K562 (cell line): ENCODE measurements at regions not wholly inside any gene's neighbourhood (a gene's known extent, or its start where the extent isn't known, plus 50 kb on each side); places are given as distances from the start of the nearest gene placed in this dataset.

Experiments
- ATAC-seq: fragments of 200-7000 bp; cut with Tn5 transposase; 3 replicates; pipeline ENCODE4 v1.9.1; 2020; ENCODE audit warnings: moderate library complexity
- BruUV-seq: library from RNA; stranded (reverse); fragments of 400-500 nt; replicated peaks from 2 replicates; lab custom pipeline; 2021; lab: Mats Ljungman, UMichigan
- CTCF ChIA-PET: fragments of 300-600 bp; formaldehyde crosslinking; extraction: SDS; loops from one replicate; lab custom pipeline; 2021; ENCODE audit warnings: low intra/inter-chr PET ratio; lab: Yijun Ruan, JAX
- POLR2A ChIA-PET: fragments of 300-600, 350-650 bp; sonication (Branson Sonifier 250); formaldehyde crosslinking; extraction: SDS; loops from one replicate; lab custom pipeline; 2021; ENCODE audit warnings: antibody characterized with exemption, inconsistent platforms; lab: Yijun Ruan, JAX
- DNase-seq, 4 experiments: peaks; one replicate each; pipeline versions ENCODE4 v3.0.0 to v3.0.0-alpha.2; 2011 to 2018; ENCODE audit warnings: low spot score in 3 of 4, mixed read lengths in 3 of 4; ENCODE audit errors: extremely low read depth in 1 of 4
- FAIRE-seq: peaks from 2 replicates; lab custom pipeline; 2011; peaks lifted over from hg19 to GRCh38; lab: Jason Lieb, UNC
- H2AFZ ChIP-seq: 2 replicates; pipeline ENCODE4 v1.6.0; 2011; ENCODE audit warnings: low read depth, low read length, control low read depth, inconsistent platforms
- H3K27ac ChIP-seq: fragments of 200-600 bp; 3 replicates; pipeline ENCODE4 v1.8.0; 2011; ENCODE audit warnings: low read depth, mild to moderate bottlenecking, control low read depth, inconsistent platforms, low read length, moderate library complexity, mixed read lengths; ENCODE audit errors: extremely low read depth
- H3K27me3 ChIP-seq, 2 experiments: fragments of 300-600 bp in 1 of 2; 2 replicates in 1 of 2; 3 replicates in 1 of 2; pipeline versions ENCODE4 v1.6.0 to v1.8.0; 2011; ENCODE audit warnings: inconsistent platforms in 2 of 2, low read length in 2 of 2, mild to moderate bottlenecking in 1 of 2, mixed read lengths in 1 of 2, moderate library complexity in 1 of 2; ENCODE audit not compliant: control insufficient read depth in 2 of 2, insufficient read depth in 2 of 2
- H3K36me3 ChIP-seq: fragments of 300-600 bp; 3 replicates; pipeline ENCODE4 v1.8.0; 2011; ENCODE audit warnings: mild to moderate bottlenecking, low read length, inconsistent platforms; ENCODE audit not compliant: control insufficient read depth, insufficient read depth
- H3K4me1 ChIP-seq, 2 experiments: fragments of 200-600 bp in 1 of 2; replicated peaks in 1 of 2; 2 replicates in 1 of 2; 3 replicates in 1 of 2; pipeline versions ENCODE4 v1.5.1 to v1.8.0; 2011; ENCODE audit warnings: inconsistent platforms in 2 of 2, low read length in 2 of 2, mild to moderate bottlenecking in 1 of 2, mixed read lengths in 1 of 2, moderate library complexity in 1 of 2; ENCODE audit not compliant: control insufficient read depth in 2 of 2, insufficient read depth in 2 of 2
- H3K4me2 ChIP-seq: 2 replicates; pipeline ENCODE4 v1.6.1; 2011; ENCODE audit warnings: low read length, control low read depth, inconsistent platforms, mixed read lengths; ENCODE audit not compliant: insufficient read depth
- H3K4me3 ChIP-seq: fragments of 200-600 bp; sonication (generic), shearing (Covaris generic); 2 replicates; pipeline ENCODE4 v1.5.1; 2016; ENCODE audit warnings: control low read depth, inconsistent platforms
- H3K79me2 ChIP-seq: fragments of 200-600 bp; 3 replicates; pipeline ENCODE4 v1.8.0; 2011; ENCODE audit warnings: low read length, inconsistent platforms; ENCODE audit not compliant: control insufficient read depth, insufficient read depth
- H3K9ac ChIP-seq, 2 experiments: 2 replicates each; pipeline versions ENCODE4 v1.6.0 to v1.6.1; 2011; ENCODE audit warnings: low read depth in 2 of 2, low read length in 2 of 2, control low read depth in 1 of 2, inconsistent platforms in 1 of 2, mild to moderate bottlenecking in 1 of 2, mixed read lengths in 1 of 2; ENCODE audit not compliant: insufficient read depth in 1 of 2
- H3K9me1 ChIP-seq: one replicate; pipeline ENCODE4 v1.6.0; 2011; ENCODE audit warnings: inconsistent platforms, mild to moderate bottlenecking, low read length, moderate library complexity; ENCODE audit not compliant: control insufficient read depth, insufficient read depth
- H3K9me3 ChIP-seq: replicated peaks from 2 replicates; pipeline ENCODE4 v1.5.1; 2011; ENCODE audit warnings: low read depth, low read length, inconsistent platforms; ENCODE audit not compliant: control insufficient read depth, insufficient read depth
- H4K20me1 ChIP-seq: replicated peaks from 2 replicates; pipeline ENCODE4 v1.6.1; 2011; ENCODE audit warnings: low read length, inconsistent platforms, mixed read lengths; ENCODE audit not compliant: control insufficient read depth, insufficient read depth
- CEBPB ChIP-seq: fragments of 450-650 bp; IDR thresholded peaks from 2 replicates; pipeline ENCODE4 v1.6.1; 2016; ENCODE audit warnings: missing genetic modification characterization, missing compliant biosample characterization
- CXXC5 ChIP-seq: fragments of 250-450 bp; sonication (Bioruptor Pico); IDR thresholded peaks from 2 replicates; pipeline ENCODE4 v1.8.0; 2022; ENCODE audit warnings: inconsistent platforms, mild to moderate bottlenecking, moderate library complexity
- ERF ChIP-seq: fragments of 450-650 bp; formaldehyde crosslinking; IDR thresholded peaks from 2 replicates; pipeline ENCODE4 v1.4.0; 2020; ENCODE audit warnings: mild to moderate bottlenecking, mixed read lengths
- TEAD1 ChIP-seq, 2 experiments: fragments of 450-650 bp in 1 of 2; sonication (generic) in 1 of 2; formaldehyde crosslinking; IDR thresholded peaks; 2 replicates each; pipeline versions ENCODE4 v1.4.0 to v1.8.0; 2020 to 2022; ENCODE audit warnings: mild to moderate bottlenecking in 2 of 2, missing genetic modification reagents in 1 of 2
- WHSC1 ChIP-seq: IDR thresholded peaks from one replicate; pipeline ENCODE4 v1.6.1; 2012; ENCODE audit warnings: low read length, control low read depth, inconsistent platforms
- WGBS: fragments of 100-300 bp; shearing (Covaris generic); methylation state at CpG from one replicate; pipeline ENCODE4 v1.1.6; 2016; ENCODE audit warnings: low coverage, mixed read lengths; ENCODE audit not compliant: insufficient coverage; ENCODE audit errors: missing lambda C conversion rate; 5-methylcytosine and 5-hydroxymethylcytosine counted together
- in situ Hi-C: fragments of 300-500 bp; cut with MboI; formaldehyde crosslinking; loops from 4 replicates; pipeline ENCODE4 v1.15.0; 2018; ENCODE audit warnings: inconsistent platforms, mixed read lengths
- intact Hi-C: fragments of 100-400 bp; cut with micrococcal nuclease; formaldehyde crosslinking; loops from 2 replicates; pipeline ENCODE4 v1.14.2; 2022

- TF ChIP-seq WHSC1 (no peak), CXXC5 (CRISPR knock-in tag) (no peak), ERF (CRISPR knock-in tag) (no peak)
Measured at GRCh38 chr13:50518781-50519201, 324.7 kb downstream of the DLEU7 start (continued).

- no peaks in the 10 kb centered on the region; a peak in 1 of 5 replicates for H3K4me1 ChIP-seq
- FAIRE-seq (no peak), DNase-seq (no peak), ATAC-seq (no peak)
- no peaks in the 10 kb centered on the region for H4K20me1 ChIP-seq
- H3K27ac ChIP-seq: no peak overlapping the region
- H3K4me3 ChIP-seq: no peak overlapping the region
- peak; percentile 51; the same call in 1 of the 2 replicates for TF ChIP-seq CEBPB (tag)
- TF ChIP-seq TEAD1 (CRISPR knock-in tag; IDR thresholded peaks at IDR 0.05): no peak
- no peaks in the 10 kb centered on the region for H3K27me3 ChIP-seq
- no peaks in the 10 kb centered on the region for H3K79me2 ChIP-seq
- no TSS peak for BruUV-seq
- H3K36me3 ChIP-seq: no peaks in the 10 kb centered on the region
- no peak overlapping the region for H3K9ac ChIP-seq
- no peaks in the 10 kb centered on the region for H3K9me3 ChIP-seq
- intact Hi-C loops (loop anchor here (10.0 kb wide), 1 partner anchor 545 kb away; no protein-coding TSS in a partner anchor), in situ Hi-C loops (no loop called here)
- H2AFZ ChIP-seq: no peak overlapping the region
- 29% methylated on average over 1 of the region's 1 CpG for WGBS
- H3K9me1 ChIP-seq: no peaks in the 10 kb centered on the region
- CTCF ChIA-PET: no interaction called here
- POLR2A ChIA-PET: no interaction called here
- H3K4me2 ChIP-seq: no peak overlapping the region
Measured at GRCh38 chr13:50519866-50520265, 323.6 kb downstream of the DLEU7 start.
